COLO668 (cell line): ENCODE measurements at regions not wholly inside any gene's neighbourhood (a gene's known extent, or its start where the extent isn't known, plus 50 kb on each side); places are given as distances from the start of the nearest gene placed in this dataset.

Experiments used
- DNase-seq: peaks from one replicate; lab custom pipeline; 2025; ENCODE audit not compliant: unreplicated experiment; lab: John Stamatoyannopoulos, UW

GRCh38 chr2:150417278-150417677 lies 70.2 kb downstream of the RND3 start:
- DNase-seq = peak; percentile 55

GRCh38 chr2:150415022-150415421 lies 72.4 kb downstream of the RND3 start:
- no peak for DNase-seq

DNA sequence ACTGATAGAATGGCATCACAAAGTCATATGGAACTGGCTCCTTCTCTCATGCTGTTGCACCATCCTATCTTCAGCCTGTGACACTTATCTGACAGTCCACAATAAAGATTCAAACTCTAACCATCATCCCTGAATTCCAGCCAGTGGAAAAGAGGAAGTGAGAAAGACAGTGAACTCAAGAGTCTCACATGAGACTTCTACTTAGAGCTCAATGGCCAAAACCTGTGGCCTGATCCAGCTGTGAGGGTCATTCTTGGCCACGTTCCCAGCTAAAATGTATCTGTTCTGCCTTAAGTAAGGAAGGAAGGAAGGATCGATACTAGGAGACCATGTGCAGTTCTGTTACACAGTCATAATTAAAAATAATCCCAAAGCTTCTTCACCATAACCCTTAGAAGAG lies 73.6 kb downstream of the RND3 start:
- no peak for DNase-seq

DNA sequence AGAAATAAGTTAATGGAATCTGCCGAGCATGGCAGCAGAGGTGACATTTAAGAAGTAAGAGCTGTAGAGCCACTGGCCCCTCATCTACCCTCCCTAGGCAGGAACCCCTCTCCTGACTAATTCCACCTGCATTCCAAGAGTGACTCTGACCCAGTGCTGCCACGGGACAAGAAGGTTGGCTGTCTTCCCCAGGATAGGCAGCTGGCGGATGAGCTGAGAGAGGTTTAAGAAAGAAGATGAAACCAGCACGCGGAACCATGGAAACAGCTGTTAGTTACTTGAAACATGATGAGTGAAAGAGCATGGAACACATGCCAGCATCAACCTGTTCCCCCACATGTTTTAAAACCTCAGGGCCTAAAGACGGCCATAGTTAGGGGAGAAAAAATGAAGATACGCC lies 74.1 kb downstream of the RND3 start:
- no peak for DNase-seq

DNA sequence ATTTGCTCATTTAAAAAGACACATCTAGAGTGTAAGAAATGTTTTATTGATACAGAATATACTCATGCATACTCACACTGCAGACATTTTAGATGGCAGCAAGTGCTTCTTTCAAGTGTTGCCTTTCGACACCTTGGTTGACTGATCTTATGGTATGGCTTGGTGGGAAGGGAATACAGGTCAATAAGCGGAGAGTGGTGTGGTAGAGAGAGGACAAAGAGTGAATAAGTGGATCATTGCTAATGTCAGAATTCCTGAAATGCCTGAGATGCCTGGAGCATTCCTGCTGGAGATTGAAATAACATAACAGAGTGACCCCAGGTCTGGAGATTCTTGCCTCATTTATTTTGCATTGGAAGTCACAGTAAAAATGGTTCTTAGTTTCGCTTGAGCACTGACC lies 76.7 kb downstream of the RND3 start:
- DNase-seq = no peak

GRCh38 chr2:150409196-150409595 lies 78.3 kb downstream of the RND3 start:
- no peak for DNase-seq

- no peak for DNase-seq
Observed at GRCh38 chr2:150404147-150404546, 83.3 kb downstream of the RND3 start.

DNA sequence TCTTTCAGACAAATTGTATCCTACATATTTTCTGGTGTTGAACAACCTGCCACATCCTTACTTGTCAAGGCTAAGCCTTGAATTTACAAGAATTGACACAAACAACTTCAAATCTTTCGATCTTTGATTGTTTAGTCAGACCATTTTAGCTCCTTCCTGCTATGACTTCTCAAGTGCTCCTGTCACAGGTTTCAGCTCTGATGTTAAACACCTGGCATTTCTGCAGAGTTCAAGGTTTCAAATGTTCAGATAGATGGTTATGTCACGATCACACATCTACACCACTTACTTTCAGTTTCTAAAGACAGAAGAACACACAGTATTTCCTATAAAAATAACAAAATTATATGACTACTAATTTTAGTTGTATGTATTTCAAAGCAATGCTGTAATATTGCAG lies 84.0 kb downstream of the RND3 start:
- no peak for DNase-seq

GRCh38 chr2:150402953-150403352 lies 84.5 kb downstream of the RND3 start:
- DNase-seq = no peak

GRCh38 chr2:150400849-150401248 lies 86.6 kb downstream of the RND3 start:
- no peak for DNase-seq

- DNase-seq = no peak
Observed at GRCh38 chr2:150392614-150393013, 94.9 kb downstream of the RND3 start.

GRCh38 chr2:150391779-150392178 lies 95.7 kb downstream of the RND3 start:
- no peak for DNase-seq

- DNase-seq = no peak
Observed at GRCh38 chr2:150389447-150389846, 98.0 kb downstream of the RND3 start.

DNA sequence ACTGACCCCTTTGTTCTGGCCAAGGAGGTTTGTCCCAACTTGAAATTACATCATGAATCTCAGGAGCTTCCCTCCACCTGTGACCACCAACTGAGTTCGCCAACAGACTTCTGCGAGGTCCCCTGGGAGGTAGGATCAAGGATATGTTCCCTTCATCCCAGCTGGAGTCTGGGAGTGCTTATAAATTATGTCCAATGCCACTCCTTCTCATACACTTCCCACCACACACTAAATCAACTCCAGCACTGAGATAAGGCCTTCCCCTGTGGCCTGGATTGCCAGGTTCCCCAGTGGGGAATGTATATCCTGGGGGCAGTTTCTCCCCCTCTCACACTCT lies 99.2 kb downstream of the RND3 start:
- no peak for DNase-seq

DNA sequence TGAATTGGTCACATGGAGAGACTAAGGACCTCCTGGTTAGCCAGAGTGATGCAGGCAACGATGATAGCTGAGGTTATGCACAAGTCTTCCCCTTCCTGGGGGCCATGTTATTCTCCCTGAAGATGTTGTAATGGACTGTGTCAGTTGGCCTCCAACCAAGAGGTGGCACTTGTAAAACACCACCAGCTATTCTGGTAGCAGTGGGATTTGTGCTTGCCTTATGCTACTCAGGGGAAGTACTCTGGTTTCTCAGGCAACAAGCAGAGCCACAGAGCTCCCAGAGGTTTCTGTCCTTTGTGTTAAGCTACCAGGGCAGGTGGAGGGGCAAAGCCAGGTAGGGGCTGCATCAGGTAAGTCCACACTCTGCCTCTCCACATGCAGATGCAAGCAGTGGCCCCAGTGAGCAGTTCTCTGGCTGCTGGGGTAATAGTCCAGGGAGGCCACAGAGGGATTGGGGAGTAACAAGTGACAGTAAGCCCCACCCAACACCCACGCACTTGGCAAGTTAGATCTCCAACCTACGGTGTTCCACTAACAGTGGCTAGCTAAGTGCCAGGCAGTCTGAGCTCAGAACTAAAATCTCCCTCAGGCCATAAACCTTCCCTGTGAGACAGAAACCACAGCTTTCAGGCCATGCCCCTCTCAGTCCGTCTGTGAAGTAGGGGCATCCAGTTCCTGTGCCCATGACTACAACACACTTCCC lies 99.7 kb downstream of the RND3 start:
- no peak for DNase-seq

DNA sequence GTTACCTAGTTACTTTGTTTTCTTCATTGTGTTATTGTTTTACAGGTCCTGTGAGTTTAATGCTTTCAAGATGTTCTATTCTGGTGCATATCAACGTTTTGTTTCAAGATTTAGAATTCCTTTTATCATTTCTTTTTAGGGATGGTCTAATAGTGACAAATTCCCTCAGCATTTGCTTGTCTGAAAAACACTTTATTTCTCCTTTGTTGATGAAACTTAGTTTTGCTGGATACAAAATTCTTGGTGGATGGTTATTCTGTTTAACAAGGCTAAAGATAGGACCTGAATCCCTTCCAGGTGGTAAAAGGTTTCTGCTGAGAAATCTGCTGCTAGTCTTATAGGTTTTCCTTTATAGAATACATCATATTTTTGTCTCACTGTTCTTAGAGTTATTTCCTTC lies 102.3 kb downstream of the RND3 start:
- DNase-seq = no peak

- DNase-seq = no peak
Observed at GRCh38 chr2:150383587-150383986, 103.9 kb downstream of the RND3 start.

- no peak for DNase-seq
Observed at GRCh38 chr2:150379166-150379565, 108.3 kb downstream of the RND3 start.

GRCh38 chr2:150378686-150379085 lies 108.8 kb downstream of the RND3 start:
- DNase-seq = no peak

DNA sequence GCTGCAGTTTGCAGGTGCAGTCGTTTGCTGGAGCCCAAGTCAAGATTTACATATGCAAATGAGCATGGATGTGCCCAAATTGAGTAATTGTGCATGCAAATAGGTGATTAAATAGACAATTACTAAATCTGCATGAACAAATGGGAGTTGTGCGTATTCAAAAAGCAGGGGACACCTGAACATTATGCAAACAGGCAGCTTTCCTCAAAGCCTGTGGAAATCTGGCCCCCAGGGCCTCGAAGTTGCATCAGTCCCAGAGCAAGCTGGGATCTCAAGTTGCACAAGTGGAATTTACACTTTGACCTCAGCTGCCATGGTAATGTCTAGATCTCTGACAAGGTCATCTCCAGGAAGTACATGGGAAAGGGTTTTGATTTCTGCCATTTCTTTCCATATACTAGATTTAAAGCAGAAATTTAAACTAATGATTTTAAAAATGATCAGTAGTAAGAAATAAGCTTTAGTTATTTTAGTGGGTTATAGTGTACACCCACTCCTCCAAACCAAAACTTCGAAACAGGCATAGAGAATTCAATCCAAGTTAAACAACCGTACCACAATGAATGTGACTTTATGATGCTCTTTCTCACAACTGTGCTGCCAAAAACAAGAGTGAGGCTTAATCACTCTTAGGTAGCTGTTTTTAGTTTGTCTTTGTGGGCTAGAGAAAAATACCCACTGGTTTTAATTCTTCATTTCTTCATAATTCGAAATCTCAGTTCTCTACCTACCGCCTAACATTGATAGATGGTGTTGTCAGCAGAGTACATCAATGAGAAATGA lies 110.7 kb downstream of the RND3 start:
- no peak for DNase-seq

DNA sequence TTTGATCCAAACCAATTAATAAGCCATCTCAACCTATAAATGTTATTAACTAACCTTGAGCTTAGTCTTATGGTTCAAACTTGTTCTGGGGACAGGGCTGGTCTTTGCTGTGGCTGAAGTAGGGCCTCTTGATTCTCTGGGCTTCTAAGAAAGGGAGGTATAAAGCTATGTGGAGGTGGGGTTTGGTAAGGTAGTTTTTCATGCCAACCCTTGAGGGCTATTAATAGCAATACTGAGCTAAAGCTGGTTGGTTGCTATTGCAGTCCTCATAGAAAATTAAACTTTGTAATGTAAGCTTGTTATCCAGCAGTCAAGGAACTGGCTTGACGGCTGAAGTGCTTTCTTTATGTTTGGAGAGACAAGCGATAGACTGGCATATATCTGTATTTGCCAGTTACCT lies 112.1 kb downstream of the RND3 start:
- DNase-seq = no peak

GRCh38 chr2:150374492-150374891 lies 113.0 kb downstream of the RND3 start:
- no peak for DNase-seq

DNA sequence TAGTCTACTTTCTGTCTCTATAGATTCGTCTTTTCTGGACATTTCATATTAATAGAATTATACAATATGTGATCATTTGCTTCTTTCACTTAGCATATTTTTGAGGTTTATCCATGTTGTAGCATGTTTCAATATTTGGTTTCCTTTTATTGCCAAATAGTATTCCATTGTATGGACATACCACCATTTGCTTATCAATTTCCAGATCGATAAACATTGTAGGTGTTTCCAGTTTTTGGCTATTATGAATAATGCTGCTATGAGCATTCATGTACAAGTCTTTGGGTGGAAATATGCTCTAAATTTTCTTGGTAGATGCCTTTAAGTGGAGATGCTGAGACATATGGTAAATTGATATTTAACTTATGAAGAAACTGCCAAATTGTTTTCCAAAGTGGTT lies 114.1 kb downstream of the RND3 start:
- DNase-seq = no peak
